Hippocampal formation (tissue), 2 donors: ENCODE measurements at regions not wholly inside any gene's neighbourhood (a gene's known extent, or its start where the extent isn't known, plus 50 kb on each side); places are given as distances from the start of the nearest gene placed in this dataset.
"Not testable (repeated sequence)": the region's sequence is repeated elsewhere in the genome, so short reads cannot be mapped to it uniquely, and the experiment has no call there.

ENCODE experiments used
- DNase-seq, 2 donors: peaks; one replicate each; lab custom pipeline; 2025; lab: John Stamatoyannopoulos, UW

GRCh38 chr10:16116404-16117304, 256.3 kb upstream of the MINDY3 start:
- DNase-seq, result no peak

GRCh38 chr10:16117305-16117695, 257.0 kb upstream of the MINDY3 start:
- DNase-seq, result no peak

- DNase-seq, result no peak
Observed at GRCh38 chr10:16119445-16119844, 259.1 kb upstream of the MINDY3 start.

- DNase-seq, result no peak
Observed at GRCh38 chr10:16120563-16120962, 260.3 kb upstream of the MINDY3 start.

GRCh38 chr10:16141499-16141898, 281.2 kb upstream of the MINDY3 start:
- no peak for DNase-seq

GRCh38 chr10:16146993-16147392, 286.7 kb upstream of the MINDY3 start:
- no peak for DNase-seq

- no peak for DNase-seq
Observed at GRCh38 chr10:16155834-16156233, 281.0 kb upstream of the PTER start.

GRCh38 chr10:16156681-16157080, 280.1 kb upstream of the PTER start:
- no peak for DNase-seq

GRCh38 chr10:16165067-16165466, 271.7 kb upstream of the PTER start:
- not testable (repeated sequence) for DNase-seq

GRCh38 chr10:16182144-16182543, 254.7 kb upstream of the PTER start:
- DNase-seq, result no peak

GRCh38 chr10:16182688-16183087, 254.1 kb upstream of the PTER start:
- peak in 1 of 2 donors; percentile 38 for DNase-seq

- no peak for DNase-seq
Observed at GRCh38 chr10:16184096-16184597, 252.7 kb upstream of the PTER start.

- DNase-seq, result no peak
Observed at GRCh38 chr10:16184906-16185305, 251.9 kb upstream of the PTER start.

GRCh38 chr10:16186564-16186963, 250.2 kb upstream of the PTER start:
- DNase-seq, result no peak

- DNase-seq, result no peak
Observed at GRCh38 chr10:16187161-16187560, 249.6 kb upstream of the PTER start.

- DNase-seq, result no peak
Observed at GRCh38 chr10:16192337-16192736, 244.5 kb upstream of the PTER start.

GRCh38 chr10:16193241-16193640, 243.6 kb upstream of the PTER start:
- DNase-seq, result no peak

- no peak for DNase-seq
Observed at GRCh38 chr10:16195178-16195769, 241.5 kb upstream of the PTER start.

GRCh38 chr10:16195894-16196293, 240.9 kb upstream of the PTER start:
- no peak for DNase-seq

GRCh38 chr10:16199216-16199615, 237.6 kb upstream of the PTER start:
- DNase-seq, result no peak

GRCh38 chr10:16223618-16224017, 213.2 kb upstream of the PTER start:
- DNase-seq, result not testable (repeated sequence)

GRCh38 chr10:16227674-16228073, 209.1 kb upstream of the PTER start:
- no peak for DNase-seq

GRCh38 chr10:16231176-16231575, 205.6 kb upstream of the PTER start:
- peak in 1 of 2 donors; percentile 29 for DNase-seq
